ENCODE measurements at regions not wholly inside any gene's neighbourhood (a gene's known extent, or its start where the extent isn't known, plus 50 kb on each side); places are given as distances from the start of the nearest gene placed in this dataset.

DNA sequence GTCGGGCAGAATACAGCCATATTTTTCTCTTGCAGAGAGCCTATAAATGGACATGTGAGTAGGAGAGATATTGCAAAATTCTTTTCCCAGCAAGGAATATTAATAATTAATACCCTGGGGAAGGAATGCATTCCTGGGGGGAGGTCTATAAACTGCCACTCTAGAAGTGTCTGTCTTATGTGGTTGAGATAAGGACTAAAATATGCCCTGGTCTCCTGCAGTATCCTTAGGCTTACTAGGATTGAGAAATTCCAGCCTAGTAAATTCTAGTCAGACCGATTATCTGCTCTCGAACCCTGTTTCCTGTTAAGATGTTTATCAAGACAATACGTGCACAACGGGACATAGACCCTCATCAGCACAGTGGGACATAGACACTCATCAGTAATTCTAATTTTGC is 872.6 kb downstream of the FSTL5 start:
- TF ChIP-seq, protein P1, sequence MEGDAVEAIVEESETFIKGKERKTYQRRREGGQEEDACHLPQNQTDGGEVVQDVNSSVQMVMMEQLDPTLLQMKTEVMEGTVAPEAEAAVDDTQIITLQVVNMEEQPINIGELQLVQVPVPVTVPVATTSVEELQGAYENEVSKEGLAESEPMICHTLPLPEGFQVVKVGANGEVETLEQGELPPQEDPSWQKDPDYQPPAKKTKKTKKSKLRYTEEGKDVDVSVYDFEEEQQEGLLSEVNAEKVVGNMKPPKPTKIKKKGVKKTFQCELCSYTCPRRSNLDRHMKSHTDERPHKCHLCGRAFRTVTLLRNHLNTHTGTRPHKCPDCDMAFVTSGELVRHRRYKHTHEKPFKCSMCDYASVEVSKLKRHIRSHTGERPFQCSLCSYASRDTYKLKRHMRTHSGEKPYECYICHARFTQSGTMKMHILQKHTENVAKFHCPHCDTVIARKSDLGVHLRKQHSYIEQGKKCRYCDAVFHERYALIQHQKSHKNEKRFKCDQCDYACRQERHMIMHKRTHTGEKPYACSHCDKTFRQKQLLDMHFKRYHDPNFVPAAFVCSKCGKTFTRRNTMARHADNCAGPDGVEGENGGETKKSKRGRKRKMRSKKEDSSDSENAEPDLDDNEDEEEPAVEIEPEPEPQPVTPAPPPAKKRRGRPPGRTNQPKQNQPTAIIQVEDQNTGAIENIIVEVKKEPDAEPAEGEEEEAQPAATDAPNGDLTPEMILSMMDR (IDR thresholded peaks at IDR 0.05) = no peak
- no peak for TF ChIP-seq POLR2A (IDR thresholded peaks at IDR 0.05)
